Brain microvascular endothelial cell (primary cell): ENCODE measurements at regions not wholly inside any gene's neighbourhood (a gene's known extent, or its start where the extent isn't known, plus 50 kb on each side); places are given as distances from the start of the nearest gene placed in this dataset.

Experiments used
- DNase-seq: peaks from one replicate; pipeline ENCODE4 v3.0.0-alpha.2; 2020
- H3K27ac ChIP-seq: fragments of 250-450 bp; sonication (Bioruptor Pico); 2 replicates; pipeline ENCODE4 v1.5.1; 2020; ENCODE audit warnings: mild to moderate bottlenecking, moderate library complexity
- H3K27me3 ChIP-seq: fragments of 250-450 bp; sonication (Bioruptor Pico); replicated peaks from 2 replicates; pipeline ENCODE4 v1.5.1; 2020; ENCODE audit warnings: mild to moderate bottlenecking
- H3K36me3 ChIP-seq: fragments of 250-450 bp; sonication (Bioruptor Pico); replicated peaks from 2 replicates; pipeline ENCODE4 v1.5.1; 2020; ENCODE audit warnings: mild to moderate bottlenecking
- H3K4me3 ChIP-seq: 2 replicates; pipeline ENCODE4 v1.5.1; 2011; ENCODE audit warnings: low read depth, mild to moderate bottlenecking, control low read depth, low read length, moderate library complexity
- CTCF ChIP-seq: IDR thresholded peaks from 2 replicates; pipeline ENCODE4 v1.5.1; 2011; ENCODE audit warnings: low read depth, mild to moderate bottlenecking, moderate library complexity, low read length, control low read depth, inconsistent platforms; ENCODE audit errors: missing control alignments
- in situ Hi-C: cut with HindIII; loops from 2 replicates; pipeline ENCODE4 v1.10.0; 2017; ENCODE audit warnings: low sequenced_read_pairs, low pct_ligation_motif_present

- in situ Hi-C loops, result no loop called here
- Histone ChIP-seq H3K4me3 (no peak overlapping the region), H3K27me3 (no peaks in the 10 kb centered on the region), H3K27ac (no peak overlapping the region), H3K36me3 (no peaks in the 10 kb centered on the region)
- TF ChIP-seq CTCF, result no peak
- DNase-seq, result no peak
These were observed 105.3 kb upstream of the TPK1 start for GRCh38 chr7:144941127-144941526.

- no peak overlapping the region for H3K27ac ChIP-seq
- in situ Hi-C loops, result no loop called here
- no peak for TF ChIP-seq CTCF
- no peak overlapping the region for H3K4me3 ChIP-seq
- no peaks in the 10 kb centered on the region for H3K36me3 ChIP-seq
- H3K27me3 ChIP-seq, result no peaks in the 10 kb centered on the region
- no peak for DNase-seq
These were observed 101.3 kb upstream of the TPK1 start for GRCh38 chr7:144937199-144937598.

- TF ChIP-seq CTCF, result no peak
- H3K4me3 ChIP-seq, result no peak overlapping the region
- H3K36me3 ChIP-seq, result no peaks in the 10 kb centered on the region
- no peaks in the 10 kb centered on the region for H3K27me3 ChIP-seq
- DNase-seq, result no peak
- H3K27ac ChIP-seq, result no peak overlapping the region
- in situ Hi-C loops, result no loop called here
These were observed 100.5 kb upstream of the TPK1 start for GRCh38 chr7:144936314-144936713.

GRCh38 chr7:144910411-144910810 is 74.6 kb upstream of the TPK1 start:
- Histone ChIP-seq H3K4me3 (no peak overlapping the region), H3K27ac (no peak overlapping the region), H3K27me3 (no peaks in the 10 kb centered on the region), H3K36me3 (no peaks in the 10 kb centered on the region)
- no peak for DNase-seq
- in situ Hi-C loops, result no loop called here
- TF ChIP-seq CTCF, result no peak

GRCh38 chr7:144908943-144909556 is 73.2 kb upstream of the TPK1 start:
- in situ Hi-C loops, result no loop called here
- Histone ChIP-seq H3K36me3 (no peaks in the 10 kb centered on the region), H3K27ac (no peak overlapping the region), H3K4me3 (no peak overlapping the region), H3K27me3 (no peaks in the 10 kb centered on the region)
- no peak for TF ChIP-seq CTCF
- DNase-seq, result no peak

GRCh38 chr7:144908324-144908723 is 72.5 kb upstream of the TPK1 start:
- no peak overlapping the region for H3K4me3 ChIP-seq
- no peak for TF ChIP-seq CTCF
- H3K27ac ChIP-seq, result no peak overlapping the region
- H3K27me3 ChIP-seq, result no peaks in the 10 kb centered on the region
- in situ Hi-C loops, result no loop called here
- H3K36me3 ChIP-seq, result no peaks in the 10 kb centered on the region
- no peak for DNase-seq
